Heart left ventricle (tissue), 16 donors: ENCODE measurements at regions not wholly inside any gene's neighbourhood (a gene's known extent, or its start where the extent isn't known, plus 50 kb on each side); places are given as distances from the start of the nearest gene placed in this dataset.

Source experiments
- ATAC-seq, 4 donors: fragments of 200-7000 bp; cut with Tn5 transposase; one replicate each; pipeline ENCODE4 v1.9.1; 2020 to 2022; ENCODE audit warnings: moderate library complexity in 4 of 4, mild to moderate bottlenecking in 3 of 4, moderate number of reproducible peaks in 1 of 4
- DNase-seq, 5 donors: peaks; one replicate each; pipeline ENCODE4 v3.0.0-alpha.2; 2020
- H3K27ac ChIP-seq, 12 donors: fragments of 200-600 bp; sonication (generic) in 4 of 12; one replicate each; pipeline versions ENCODE4 v1.5.0 to v1.8.0; 2016 to 2022; ENCODE audit warnings: mild to moderate bottlenecking in 2 of 12
- H3K27me3 ChIP-seq, 9 donors: fragments of 200-600 bp; sonication (generic) in 2 of 9; one replicate each; pipeline versions ENCODE4 v1.5.1 to v1.8.0; 2016 to 2022; ENCODE audit warnings: mild to moderate bottlenecking in 3 of 9
- H3K36me3 ChIP-seq, 9 donors: fragments of 200-600 bp; sonication (generic) in 2 of 9; one replicate each; pipeline versions ENCODE4 v1.5.0 to v1.8.0; 2018 to 2022; ENCODE audit warnings: mild to moderate bottlenecking in 2 of 9
- H3K4me1 ChIP-seq, 12 donors: fragments of 200-600 bp; sonication (generic) in 4 of 12; one replicate each; pipeline versions ENCODE4 v1.5.0 to v1.8.0; 2016 to 2022; ENCODE audit warnings: mild to moderate bottlenecking in 3 of 12
- H3K4me3 ChIP-seq, 12 donors: fragments of 200-600 bp; sonication (generic) in 4 of 12; one replicate each; pipeline versions ENCODE4 v1.5.0 to v1.8.0; 2017 to 2022; ENCODE audit warnings: mild to moderate bottlenecking in 9 of 12, moderate library complexity in 4 of 12
- H3K9me3 ChIP-seq, 12 donors: fragments of 200-600 bp; sonication (generic) in 4 of 12; one replicate each; pipeline versions ENCODE4 v1.5.0 to v1.8.0; 2016 to 2022; ENCODE audit warnings: mild to moderate bottlenecking in 1 of 12
- CTCF ChIP-seq, 12 donors: fragments of 200-600 bp; sonication (generic) in 4 of 12; IDR thresholded peaks; one replicate each; pipeline versions ENCODE4 v1.5.0 to v1.8.0; 2018 to 2022; ENCODE audit warnings: antibody characterized with exemption in 12 of 12, mild to moderate bottlenecking in 5 of 12
- POLR2A ChIP-seq, 2 donors: fragments of 450-650 bp; IDR thresholded peaks; one replicate each; pipeline ENCODE4 v1.6.1; 2017; ENCODE audit warnings: antibody characterized with exemption in 2 of 2, mild to moderate bottlenecking in 2 of 2, moderate library complexity in 2 of 2
- WGBS, 4 donors: extraction: QIAGEN DNeasy Blood & Tissue Kit in 2 of 4; methylation state at CpG; one replicate each; pipeline versions ENCODE4 v1.1.5 to v1.1.7; 2013 to 2018; 5-methylcytosine and 5-hydroxymethylcytosine counted together
- intact Hi-C, 10 donors: fragments of 100-400 bp; cut with DNase I; formaldehyde crosslinking; loops; one replicate each; pipeline versions ENCODE4 v1.11.1 to v1.14.2; 2022
- donor health status: ischemic (EF 13 %, LVEDD 7.1; RV severe dilation, severe dysfunction).
- donor health status: healthy with polysubstance abuse.
- donor health status: DM: no; HTN: yes; CAD: no.
- donor health status: DM: no; HTN: no; CAD: no.
- donor health status: ischemic (EF 25% LVEDD 6.9; RV normal size, moderate dysfunction).
- donor health status: ischemic (EF 25% LVEDD 5.7; RV mildly dilated, moderate dysfunction).
- donor health status: healthy.
- donor health status: DM: yes; HTN: yes; CAD: no.
- donor health status: ischemic (EF 35%, LVEDD 5.7; RV mildly dilated, moderate dysfunction).
- donor health status: nonischemic (EF 11% LVEDD 7.7; RV severe dilation, severe dysfunction).
- donor health status: DM: yes; HTN: yes; CAD: no.
- donor health status: PGD.
- donor health status: ischemic (EF 29% LVEDD 5.4; RV normal size, mild dysfunction).
- donor health status: nonischemic (EF 23%, LVEDD 6.1; RV moderate dilation, normal function).

DNA sequence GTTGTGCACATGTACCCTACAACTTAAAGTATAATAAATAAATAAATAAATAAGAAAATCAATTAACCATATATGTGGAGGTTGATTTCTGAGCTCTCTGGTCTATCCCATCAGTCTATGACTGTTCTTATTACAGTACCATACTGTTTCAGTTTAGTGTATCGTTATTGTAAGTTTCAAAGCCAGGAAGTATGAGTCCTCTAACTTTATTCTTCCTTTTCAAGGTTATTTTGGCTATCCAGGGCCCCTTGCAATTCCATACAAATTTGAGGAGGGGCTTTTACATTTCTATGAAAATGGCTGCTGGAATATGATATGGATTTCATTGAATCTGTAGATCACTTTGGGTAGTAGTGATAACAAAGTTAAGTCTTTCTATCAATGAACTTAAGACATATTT is 96.9 kb upstream of the BCL9 start:
- ATAC-seq (no peak), DNase-seq (no peak)
- 86 to 98% (median 92%) methylated on average over 1 of the region's 1 CpG for WGBS, 4 donors
- intact Hi-C loops, result no loop called here
- H3K4me1 ChIP-seq, result no peaks in the 10 kb centered on the region
- TF ChIP-seq CTCF (IDR thresholded peaks at IDR 0.05) (no peak), POLR2A (IDR thresholded peaks at IDR 0.05) (no peak)
- H3K27me3 ChIP-seq, result no peaks in the 10 kb centered on the region
- H3K9me3 ChIP-seq, result peaks cover 0 to 40% (median 18%) of the 10 kb centered on the region in 12 donors
- no peaks in the 10 kb centered on the region for H3K36me3 ChIP-seq
- H3K4me3 ChIP-seq, result no peak overlapping the region
- no peak overlapping the region for H3K27ac ChIP-seq

GRCh38 chr1:147451628-147452027 is 89.7 kb upstream of the BCL9 start:
- Histone ChIP-seq H3K27ac (no peak overlapping the region), H3K27me3 (no peaks in the 10 kb centered on the region), H3K36me3 (no peaks in the 10 kb centered on the region), H3K4me3 (no peak overlapping the region), H3K9me3 (no peaks in the 10 kb centered on the region), H3K4me1 (no peaks in the 10 kb centered on the region)
- DNase-seq (no peak), ATAC-seq (no peak)
- TF ChIP-seq CTCF (IDR thresholded peaks at IDR 0.05), result no peak
- TF ChIP-seq POLR2A (IDR thresholded peaks at IDR 0.05), result no peak
- intact Hi-C loops, result no loop called here
- 45 to 79% (median 74%) methylated on average over 1 of the region's 1 CpG for WGBS, 4 donors

DNA sequence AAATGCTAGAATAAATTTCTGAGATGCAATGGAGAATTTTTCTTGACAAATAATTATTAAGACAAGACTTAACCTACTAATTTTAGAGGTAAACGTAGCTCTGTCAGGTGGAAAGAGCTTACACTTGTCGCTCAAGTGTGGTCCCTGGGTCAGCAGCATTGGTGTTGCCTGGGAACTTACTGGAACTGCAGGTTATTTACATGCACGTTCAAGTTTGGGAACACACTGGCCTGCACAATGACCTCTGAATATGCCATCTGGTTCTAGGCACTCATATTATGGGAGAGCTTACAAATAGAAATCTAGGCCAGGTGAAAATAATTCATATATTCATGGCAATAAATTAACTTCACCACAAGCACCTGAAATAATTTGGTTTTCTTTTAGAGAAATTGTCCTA is 88.5 kb upstream of the BCL9 start:
- intact Hi-C loops, result no loop called here
- Histone ChIP-seq H3K27ac (no peak overlapping the region), H3K4me3 (no peak overlapping the region), H3K4me1 (no peaks in the 10 kb centered on the region), H3K36me3 (no peaks in the 10 kb centered on the region), H3K9me3 (no peaks in the 10 kb centered on the region), H3K27me3 (no peaks in the 10 kb centered on the region)
- ATAC-seq (no peak), DNase-seq (no peak)
- no peak for TF ChIP-seq POLR2A (IDR thresholded peaks at IDR 0.05)
- TF ChIP-seq CTCF (IDR thresholded peaks at IDR 0.05), result no peak
- 58 to 70% (median 63%) methylated on average over 3 of the region's 3 CpGs for WGBS, 4 donors

DNA sequence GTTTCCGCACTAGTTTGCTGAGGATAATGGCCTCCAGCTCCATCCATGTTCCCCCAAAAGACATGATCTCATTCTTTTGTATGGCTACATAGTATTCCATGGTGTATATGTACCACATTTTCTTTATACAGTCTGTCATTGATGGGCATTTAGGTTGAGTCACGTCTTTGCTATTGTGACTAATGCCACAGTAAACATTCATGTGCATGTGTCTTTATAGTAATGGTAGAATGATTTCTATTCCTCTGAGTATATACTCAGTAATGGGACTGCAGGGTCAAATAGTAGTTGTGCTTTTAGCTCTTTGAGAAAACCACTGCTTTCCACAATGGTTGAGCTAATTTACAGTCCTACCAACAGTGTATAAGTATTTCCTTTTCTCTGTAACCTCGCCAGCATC is 78.3 kb upstream of the BCL9 start:
- DNase-seq (no peak), ATAC-seq (no peak)
- Histone ChIP-seq H3K4me1 (no peaks in the 10 kb centered on the region), H3K27ac (no peak overlapping the region), H3K4me3 (no peak overlapping the region), H3K36me3 (no peaks in the 10 kb centered on the region), H3K27me3 (peaks cover 0 to 4% (median 0%) of the 10 kb centered on the region in 9 donors), H3K9me3 (peaks cover 0 to 28% (median 6%) of the 10 kb centered on the region in 12 donors)
- WGBS, 4 donors, result 61 to 71% (median 68%) methylated on average over 3 of the region's 3 CpGs
- intact Hi-C loops, result no loop called here
- TF ChIP-seq POLR2A (IDR thresholded peaks at IDR 0.05), result no peak
- no peak for TF ChIP-seq CTCF (IDR thresholded peaks at IDR 0.05)
